ENCODE measurements at regions not wholly inside any gene's neighbourhood (a gene's known extent, or its start where the extent isn't known, plus 50 kb on each side); places are given as distances from the start of the nearest gene placed in this dataset.

DNA sequence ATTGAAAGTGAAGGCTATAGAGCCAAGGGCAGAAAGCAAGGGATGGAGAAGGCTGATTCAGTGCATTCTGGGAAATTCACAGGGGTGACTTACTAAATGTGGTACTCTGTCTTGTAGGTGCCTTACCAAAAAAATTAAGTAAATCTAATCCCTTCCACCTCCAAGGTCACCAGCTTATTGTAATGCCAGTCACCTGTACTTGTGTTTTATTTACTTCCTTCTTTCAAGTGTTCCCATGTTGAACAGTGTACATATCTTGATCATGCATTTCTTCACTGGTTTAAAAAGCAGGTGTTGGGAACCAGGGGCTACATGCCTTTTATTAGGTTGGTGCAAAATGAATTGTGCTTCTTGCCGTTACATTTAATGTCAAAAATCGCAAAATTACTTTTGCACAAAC, 137.0 kb upstream of the ARHGAP28 start:
- no peaks in the 10 kb centered on the region for H3K4me1 Mint-ChIP-seq (ENCODE audit: low read depth in 2 of 2)
- ATAC-seq (no peak), DNase-seq (ENCODE audit: low spot score) (no peak)
- H3K4me3 Mint-ChIP-seq: no peak overlapping the region
- no peak overlapping the region for H3K27ac Mint-ChIP-seq
- no peaks in the 10 kb centered on the region for H3K27me3 Mint-ChIP-seq
- H3K9me3 Mint-ChIP-seq: peaks cover 4% of the 10 kb centered on the region
- H3K36me3 Mint-ChIP-seq: no peaks in the 10 kb centered on the region

DNA sequence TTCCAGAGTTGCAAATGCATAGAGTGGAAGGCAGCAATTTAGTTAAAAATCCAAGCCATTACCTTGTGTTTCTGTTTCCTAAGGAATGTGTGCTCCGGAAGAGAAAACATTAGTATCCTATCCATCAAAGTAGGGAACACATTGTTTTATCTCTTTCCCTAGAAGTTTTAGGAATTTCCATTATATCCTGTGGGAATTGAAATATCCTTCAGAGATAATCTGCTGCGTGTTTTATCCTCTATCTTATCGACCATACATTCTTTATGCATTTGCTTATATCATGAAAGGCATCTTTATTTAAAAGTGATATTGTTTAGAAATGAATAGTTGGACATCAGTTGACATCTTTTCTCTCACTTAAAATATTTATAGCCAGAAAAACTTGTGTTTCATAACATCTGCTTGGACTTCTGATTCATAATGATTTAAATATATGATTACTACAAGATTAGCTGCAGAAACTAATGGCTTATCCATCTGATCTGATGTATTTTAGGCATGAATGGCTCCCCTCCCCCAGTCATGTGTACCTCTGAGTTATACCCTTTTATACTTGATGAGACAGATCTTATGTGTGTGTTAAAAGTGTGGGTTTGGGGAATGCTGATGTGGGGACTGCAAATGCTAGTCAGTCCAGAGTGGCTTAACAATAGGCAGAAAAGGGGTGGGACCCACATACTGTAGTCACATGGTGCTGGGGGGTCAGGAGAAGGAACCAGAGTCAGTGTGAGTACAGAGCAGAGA, 136.2 kb upstream of the ARHGAP28 start:
- H3K27ac Mint-ChIP-seq: no peak overlapping the region
- DNase-seq (ENCODE audit: low spot score): no peak

DNA sequence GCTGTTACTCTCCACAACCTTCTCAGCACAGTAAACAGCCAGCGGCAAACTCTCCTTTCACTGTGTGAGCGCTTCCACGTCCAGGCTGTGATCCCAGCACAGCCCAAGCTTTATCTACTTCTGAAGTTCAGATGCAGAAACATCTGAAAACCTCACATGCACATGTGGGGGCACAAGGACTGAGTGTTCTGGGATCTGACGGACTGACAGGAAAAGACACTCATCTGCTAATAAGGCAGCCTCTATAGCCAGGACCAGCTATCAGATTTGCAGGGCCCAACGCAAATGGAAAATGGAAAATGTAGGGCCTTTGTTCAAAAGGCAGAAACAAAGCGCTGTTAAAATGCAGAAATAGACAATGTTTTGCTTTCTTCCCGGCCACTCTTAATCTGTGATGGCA, 133.8 kb upstream of the ARHGAP28 start:
- Mint-ChIP-seq H3K9me3 (peaks cover 3% of the 10 kb centered on the region), H3K36me3 (no peaks in the 10 kb centered on the region), H3K27me3 (no peaks in the 10 kb centered on the region), H3K4me1 (ENCODE audit: low read depth in 2 of 2) (no peaks in the 10 kb centered on the region), H3K27ac (no peak overlapping the region), H3K4me3 (no peak overlapping the region)
- ATAC-seq (no peak), DNase-seq (ENCODE audit: low spot score) (no peak)

More for the DNA sequence above, 136.2 kb upstream of the ARHGAP28 start:
- Mint-ChIP-seq H3K4me1 (ENCODE audit: low read depth in 2 of 2) (no peaks in the 10 kb centered on the region), H3K4me3 (no peak overlapping the region), H3K36me3 (no peaks in the 10 kb centered on the region), H3K9me3 (peaks cover 3% of the 10 kb centered on the region), H3K27me3 (no peaks in the 10 kb centered on the region)
- no peak for ATAC-seq

DNA sequence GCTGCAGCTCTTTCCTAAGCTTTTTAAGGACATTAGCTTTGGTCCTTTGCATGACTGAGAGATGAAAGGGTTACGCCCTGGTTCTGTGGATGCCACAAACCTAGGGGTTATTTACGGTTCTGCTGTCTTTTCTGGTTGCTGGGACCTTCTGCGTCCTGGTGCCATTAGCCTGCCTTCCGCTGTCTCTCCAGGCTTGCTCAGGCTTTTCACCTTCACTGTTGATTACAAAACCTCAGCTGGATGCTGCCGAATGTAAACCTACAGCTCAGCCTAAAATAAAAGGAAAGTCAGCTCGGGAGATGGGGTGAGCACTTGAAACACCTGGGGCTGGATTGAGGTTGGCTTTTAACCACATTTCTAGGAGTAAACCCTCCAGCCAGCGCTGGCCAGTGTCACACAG, 130.9 kb upstream of the ARHGAP28 start:
- Mint-ChIP-seq H3K27ac (no peak overlapping the region), H3K4me3 (no peak overlapping the region), H3K27me3 (no peaks in the 10 kb centered on the region), H3K4me1 (ENCODE audit: low read depth in 2 of 2) (no peaks in the 10 kb centered on the region), H3K36me3 (no peaks in the 10 kb centered on the region), H3K9me3 (peaks cover 3% of the 10 kb centered on the region)
- ATAC-seq: no peak
- no peak for DNase-seq (ENCODE audit: low spot score)

DNA sequence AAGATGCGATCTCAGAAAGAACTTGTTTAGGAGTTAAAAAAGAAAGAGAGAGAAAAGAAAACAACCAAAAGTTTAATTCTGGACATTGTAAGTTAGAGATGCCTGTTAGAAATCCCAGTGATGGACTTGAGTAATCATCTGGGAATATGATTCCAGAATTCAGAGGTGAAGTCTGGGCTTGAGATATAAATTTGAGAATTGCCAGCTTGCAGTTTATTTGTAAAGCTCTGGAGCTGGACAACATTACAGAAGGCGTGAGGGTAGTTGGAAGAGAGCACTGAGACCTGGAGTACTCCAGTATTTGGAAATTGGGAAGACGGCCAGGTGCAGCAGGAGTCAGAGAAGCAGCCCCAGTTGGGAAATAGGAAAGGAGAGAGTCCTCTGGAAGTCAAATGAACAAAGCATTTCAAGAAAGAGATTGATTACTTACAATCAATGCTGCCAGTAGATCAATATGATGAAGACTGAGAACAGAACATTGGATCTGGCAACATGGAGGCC, 128.8 kb upstream of the ARHGAP28 start:
- H3K4me3 Mint-ChIP-seq: no peak overlapping the region
- no peaks in the 10 kb centered on the region for H3K27me3 Mint-ChIP-seq
- H3K9me3 Mint-ChIP-seq: no peaks in the 10 kb centered on the region
- H3K4me1 Mint-ChIP-seq (ENCODE audit: low read depth in 2 of 2): no peaks in the 10 kb centered on the region
- DNase-seq (ENCODE audit: low spot score) (no peak), ATAC-seq (no peak)
- H3K36me3 Mint-ChIP-seq: no peaks in the 10 kb centered on the region
- no peak overlapping the region for H3K27ac Mint-ChIP-seq

DNA sequence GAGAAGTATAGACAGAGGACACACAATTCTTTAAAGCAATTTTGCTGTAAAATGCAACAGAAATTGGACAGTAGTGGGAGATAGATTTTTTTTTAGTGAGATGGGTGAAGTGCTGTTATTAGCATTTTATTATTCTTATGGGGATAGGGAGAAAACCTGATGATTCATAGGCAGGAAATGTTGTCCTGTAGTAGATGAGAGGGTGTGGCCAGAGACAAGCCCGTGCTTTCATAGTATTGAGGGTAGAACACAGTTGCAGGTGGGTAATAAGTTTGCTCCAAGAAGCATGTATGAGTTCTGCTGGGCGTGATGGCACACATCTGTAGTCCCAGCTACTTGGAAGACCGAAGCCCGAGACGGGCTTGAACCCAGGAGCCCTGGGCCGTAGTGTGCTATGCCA, 128.3 kb upstream of the ARHGAP28 start:
- H3K36me3 Mint-ChIP-seq: no peaks in the 10 kb centered on the region
- DNase-seq (ENCODE audit: low spot score) (no peak), ATAC-seq (no peak)
- H3K27ac Mint-ChIP-seq: no peak overlapping the region
- H3K4me3 Mint-ChIP-seq: no peak overlapping the region
- H3K9me3 Mint-ChIP-seq: no peaks in the 10 kb centered on the region
- H3K27me3 Mint-ChIP-seq: no peaks in the 10 kb centered on the region
- H3K4me1 Mint-ChIP-seq (ENCODE audit: low read depth in 2 of 2): no peaks in the 10 kb centered on the region

DNA sequence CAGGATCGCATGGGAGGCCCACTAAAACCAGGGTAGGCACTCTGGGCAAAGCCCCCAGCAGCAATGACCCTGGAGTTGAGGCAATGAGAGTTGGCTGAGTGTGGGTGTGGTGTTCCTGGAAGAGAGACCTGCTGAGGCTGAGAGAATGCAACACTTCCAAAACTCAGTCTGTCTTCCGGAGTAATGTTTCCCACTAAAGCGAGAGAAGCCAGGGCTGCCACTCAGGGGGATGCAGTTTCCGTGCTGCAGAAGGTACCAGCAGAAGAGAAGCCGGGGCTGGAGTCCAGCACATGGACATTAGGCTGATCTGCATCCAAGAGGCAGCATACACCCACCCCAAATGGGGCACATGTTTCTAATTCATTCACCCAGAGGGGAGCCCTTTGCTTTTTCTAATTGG, 127.2 kb upstream of the ARHGAP28 start:
- Mint-ChIP-seq H3K4me1 (ENCODE audit: low read depth in 2 of 2) (no peaks in the 10 kb centered on the region), H3K27me3 (no peaks in the 10 kb centered on the region), H3K4me3 (no peak overlapping the region), H3K9me3 (no peaks in the 10 kb centered on the region), H3K36me3 (no peaks in the 10 kb centered on the region), H3K27ac (no peak overlapping the region)
- no peak for ATAC-seq
- no peak for DNase-seq (ENCODE audit: low spot score)

DNA sequence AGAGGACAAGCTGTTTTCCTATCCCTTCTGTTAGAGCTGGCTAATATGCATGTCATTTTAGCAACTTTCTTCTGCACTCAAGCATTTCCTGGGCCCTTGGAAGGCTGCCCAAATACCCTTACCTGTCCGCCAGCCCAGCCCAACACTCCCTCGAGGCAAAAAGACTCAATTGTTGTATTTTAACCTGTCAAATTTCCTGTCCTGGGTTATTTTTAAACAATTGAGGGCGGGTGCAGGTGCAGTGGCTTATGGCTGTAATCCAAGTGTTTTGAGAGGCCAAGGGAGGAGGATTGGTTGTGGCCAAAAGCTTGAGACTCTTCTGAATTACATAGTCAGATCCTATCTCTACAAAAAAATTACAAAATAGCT, 125.0 kb upstream of the ARHGAP28 start:
- no peak overlapping the region for H3K4me3 Mint-ChIP-seq
- H3K4me1 Mint-ChIP-seq (ENCODE audit: low read depth in 2 of 2): no peaks in the 10 kb centered on the region
- no peaks in the 10 kb centered on the region for H3K36me3 Mint-ChIP-seq
- DNase-seq (ENCODE audit: low spot score) (no peak), ATAC-seq (no peak)
- peaks cover 7% of the 10 kb centered on the region for H3K9me3 Mint-ChIP-seq
- no peaks in the 10 kb centered on the region for H3K27me3 Mint-ChIP-seq
- H3K27ac Mint-ChIP-seq: no peak overlapping the region

DNA sequence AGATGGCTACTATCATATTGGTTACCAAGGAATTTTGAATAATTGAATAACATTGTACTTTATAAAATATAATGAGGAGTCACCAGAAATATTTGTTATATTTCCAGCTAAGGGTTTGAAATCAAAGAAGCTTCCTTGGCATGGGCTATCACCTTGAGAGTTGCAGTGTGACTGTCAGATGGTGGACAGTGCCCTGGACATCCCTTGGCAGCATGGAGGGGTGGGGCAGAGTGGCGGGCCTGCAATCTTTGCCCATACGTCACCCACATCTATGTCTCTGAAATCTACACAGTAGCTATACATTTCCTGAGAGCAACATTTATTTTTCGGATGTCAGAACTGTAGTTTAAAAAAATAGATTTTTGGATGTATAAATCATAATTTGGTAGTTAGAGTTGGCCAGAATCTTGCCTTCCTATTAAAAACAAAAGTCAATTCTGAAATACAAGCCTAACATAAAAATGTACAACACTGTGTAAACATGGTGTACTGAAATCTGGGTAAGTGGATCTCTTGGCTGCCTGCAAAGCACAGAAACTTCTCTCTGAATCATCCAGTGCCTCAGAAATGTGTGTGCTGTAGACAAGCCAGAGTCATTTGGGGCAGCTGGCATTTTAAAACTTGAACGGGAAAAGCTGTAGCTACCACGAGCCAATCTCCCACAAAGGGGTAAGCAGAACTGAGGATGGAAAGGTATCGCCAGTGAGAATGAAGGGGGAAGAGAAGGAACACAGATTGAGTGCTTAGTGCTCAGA, 124.2 kb upstream of the ARHGAP28 start:
- DNase-seq (ENCODE audit: low spot score) (no peak), ATAC-seq (no peak)
- H3K4me1 Mint-ChIP-seq (ENCODE audit: low read depth in 2 of 2): no peaks in the 10 kb centered on the region
- H3K4me3 Mint-ChIP-seq: no peak overlapping the region
- H3K27me3 Mint-ChIP-seq: no peaks in the 10 kb centered on the region
- no peak overlapping the region for H3K27ac Mint-ChIP-seq
- peaks cover 7% of the 10 kb centered on the region for H3K9me3 Mint-ChIP-seq
- H3K36me3 Mint-ChIP-seq: no peaks in the 10 kb centered on the region

DNA sequence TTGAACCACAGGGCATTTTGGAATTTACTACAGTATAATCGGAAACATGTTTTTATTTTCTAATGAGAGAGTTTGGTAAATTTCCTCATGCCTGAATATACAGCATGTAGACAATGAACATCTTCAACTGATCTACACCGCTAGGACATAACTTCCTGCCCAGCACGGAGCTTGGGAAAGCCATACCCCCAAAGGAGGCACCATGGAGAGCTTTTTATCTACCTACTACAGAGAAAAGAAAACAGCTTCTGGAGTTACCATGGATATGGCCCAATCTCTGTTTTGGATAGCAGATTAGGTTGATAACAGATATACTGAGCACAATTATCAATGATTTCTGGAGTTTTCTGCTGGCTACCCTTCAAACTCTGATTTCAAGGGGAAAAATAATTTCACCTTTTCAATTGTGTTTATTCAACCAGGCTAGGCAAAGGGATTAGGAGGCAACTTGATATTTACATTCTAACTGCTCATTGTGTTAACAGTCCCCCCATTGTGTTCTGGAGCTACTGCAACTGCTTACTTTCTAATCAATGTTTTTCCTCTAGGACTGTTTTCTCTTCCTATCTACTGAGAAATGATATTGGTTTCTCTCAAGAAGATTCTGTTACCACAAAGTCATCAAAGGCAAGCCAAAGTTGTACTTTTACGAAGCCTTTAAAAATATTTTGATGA, 123.0 kb upstream of the ARHGAP28 start:
- Mint-ChIP-seq H3K27me3 (no peaks in the 10 kb centered on the region), H3K9me3 (peaks cover 7% of the 10 kb centered on the region), H3K27ac (no peak overlapping the region), H3K4me1 (ENCODE audit: low read depth in 2 of 2) (no peaks in the 10 kb centered on the region), H3K36me3 (no peaks in the 10 kb centered on the region), H3K4me3 (no peak overlapping the region)
- ATAC-seq (no peak), DNase-seq (ENCODE audit: low spot score) (no peak)

DNA sequence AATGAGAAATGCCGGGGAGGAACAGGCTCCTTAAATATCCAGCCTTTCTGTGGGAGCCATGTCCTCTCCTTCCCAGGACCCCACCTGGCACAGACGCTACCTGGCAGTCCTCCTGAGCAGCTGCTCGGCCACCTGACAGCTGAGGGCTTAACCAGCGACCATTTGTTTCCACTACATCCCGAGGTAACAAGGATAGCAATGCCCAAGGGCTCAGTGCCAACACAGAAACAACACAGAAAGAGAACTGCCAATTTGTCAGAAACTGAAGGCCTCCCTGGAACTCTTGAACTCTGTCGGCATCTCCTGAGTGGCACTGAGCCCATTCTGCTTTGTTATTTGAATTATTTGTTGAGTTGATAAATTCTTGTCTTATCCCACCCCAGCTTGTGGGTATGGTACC, 122.2 kb upstream of the ARHGAP28 start:
- DNase-seq (ENCODE audit: low spot score): no peak
- Mint-ChIP-seq H3K27ac (no peak overlapping the region), H3K36me3 (no peaks in the 10 kb centered on the region), H3K9me3 (peaks cover 13% of the 10 kb centered on the region), H3K4me3 (no peak overlapping the region), H3K4me1 (ENCODE audit: low read depth in 2 of 2) (no peaks in the 10 kb centered on the region), H3K27me3 (no peaks in the 10 kb centered on the region)
- no peak for ATAC-seq

DNA sequence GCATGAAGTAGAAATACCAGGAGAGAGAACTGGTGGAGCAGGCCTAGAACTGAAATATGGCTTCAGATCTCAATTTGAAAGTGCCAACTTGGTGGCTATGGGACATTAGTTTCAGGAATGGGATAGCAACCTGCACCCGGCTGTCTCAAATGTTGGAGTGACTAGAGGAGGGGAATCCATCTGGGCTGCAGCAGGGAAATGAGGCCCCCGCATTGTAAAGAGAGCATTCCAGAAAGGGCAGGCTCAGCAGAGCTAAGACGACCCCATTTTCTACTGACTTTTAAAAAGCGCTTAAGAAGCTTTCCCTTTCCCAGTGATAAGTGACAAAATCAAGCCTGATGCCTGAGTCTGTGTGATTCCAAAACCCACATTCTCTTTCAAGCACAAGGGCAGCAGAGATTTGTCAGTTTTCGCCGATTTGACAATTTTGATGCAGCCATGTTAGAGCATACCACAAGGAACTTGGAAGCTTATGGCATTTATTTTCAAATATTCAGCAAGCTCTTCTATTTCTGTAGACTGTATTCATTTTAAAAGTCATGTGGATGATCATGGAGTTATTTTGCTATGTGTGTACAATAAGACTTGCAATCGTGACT, 119.8 kb upstream of the ARHGAP28 start:
- no peak overlapping the region for H3K27ac Mint-ChIP-seq
- no peaks in the 10 kb centered on the region for H3K27me3 Mint-ChIP-seq
- no peaks in the 10 kb centered on the region for H3K4me1 Mint-ChIP-seq (ENCODE audit: low read depth in 2 of 2)
- H3K36me3 Mint-ChIP-seq: no peaks in the 10 kb centered on the region
- DNase-seq (ENCODE audit: low spot score): no peak
- H3K9me3 Mint-ChIP-seq: peaks cover 14% of the 10 kb centered on the region
- H3K4me3 Mint-ChIP-seq: no peak overlapping the region
- no peak for ATAC-seq

DNA sequence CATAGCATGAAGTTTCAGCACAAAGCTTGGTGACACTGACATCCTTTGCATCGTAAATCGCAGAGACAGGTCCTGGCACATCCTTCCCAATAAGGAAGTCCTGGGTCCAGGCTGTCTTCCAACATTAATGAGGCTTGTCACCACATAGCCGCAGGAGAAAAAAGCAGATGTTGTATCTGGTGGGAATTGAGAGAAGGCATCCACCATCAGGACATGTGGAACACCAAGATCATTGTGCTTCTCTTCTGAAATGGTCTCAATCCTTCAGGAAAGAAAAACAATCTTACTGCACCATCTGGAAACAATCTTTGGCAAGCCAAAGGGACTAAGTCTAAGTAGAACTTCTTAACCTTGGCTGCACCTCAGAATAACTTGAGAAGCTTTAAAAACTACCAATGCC, 119.0 kb upstream of the ARHGAP28 start:
- Mint-ChIP-seq H3K4me3 (no peak overlapping the region), H3K9me3 (peaks cover 14% of the 10 kb centered on the region), H3K36me3 (no peaks in the 10 kb centered on the region), H3K27me3 (no peaks in the 10 kb centered on the region), H3K27ac (no peak overlapping the region), H3K4me1 (ENCODE audit: low read depth in 2 of 2) (no peaks in the 10 kb centered on the region)
- ATAC-seq (no peak), DNase-seq (ENCODE audit: low spot score) (no peak)

DNA sequence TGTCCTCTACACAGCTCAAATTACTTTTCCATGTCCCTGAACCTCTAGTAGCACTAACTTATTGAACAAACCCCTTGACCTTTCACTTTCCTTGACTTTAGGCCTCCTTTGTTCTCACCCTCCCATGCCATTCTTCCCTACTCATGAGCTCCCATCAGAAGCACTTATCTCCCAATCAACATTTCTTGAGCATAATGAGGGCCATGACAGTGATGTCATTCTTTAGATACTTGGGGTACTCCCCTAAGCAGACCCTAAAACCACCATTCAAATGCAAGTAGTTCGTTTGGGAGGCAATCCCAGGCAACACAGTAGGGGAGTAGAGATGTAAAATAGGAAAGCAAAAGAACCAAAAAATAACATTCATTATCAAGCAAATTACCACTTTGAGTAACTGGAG, 115.9 kb upstream of the ARHGAP28 start:
- DNase-seq (ENCODE audit: low spot score) (no peak), ATAC-seq (no peak)
- H3K27me3 Mint-ChIP-seq: no peaks in the 10 kb centered on the region

More for the DNA sequence above, 115.9 kb upstream of the ARHGAP28 start:
- Mint-ChIP-seq H3K36me3 (no peaks in the 10 kb centered on the region), H3K9me3 (peaks cover 15% of the 10 kb centered on the region), H3K4me3 (no peak overlapping the region), H3K4me1 (ENCODE audit: low read depth in 2 of 2) (no peaks in the 10 kb centered on the region), H3K27ac (no peak overlapping the region)
